Stimulated activated CD8-positive, alpha-beta memory T cell treated with anti-CD3 and anti-CD28 coated beads, Interleukin-15, amount 100 ng/mL, for 1 hour (primary cell): ENCODE measurements at regions not wholly inside any gene's neighbourhood (a gene's known extent, or its start where the extent isn't known, plus 50 kb on each side); places are given as distances from the start of the nearest gene placed in this dataset.
"Not testable (repeated sequence)": the region's sequence is repeated elsewhere in the genome, so short reads cannot be mapped to it uniquely, and the experiment has no call there.

Experiments
- DNase-seq: peaks from one replicate; pipeline ENCODE4 v3.0.0-alpha.2; 2020; ENCODE audit warnings: low read depth

DNA sequence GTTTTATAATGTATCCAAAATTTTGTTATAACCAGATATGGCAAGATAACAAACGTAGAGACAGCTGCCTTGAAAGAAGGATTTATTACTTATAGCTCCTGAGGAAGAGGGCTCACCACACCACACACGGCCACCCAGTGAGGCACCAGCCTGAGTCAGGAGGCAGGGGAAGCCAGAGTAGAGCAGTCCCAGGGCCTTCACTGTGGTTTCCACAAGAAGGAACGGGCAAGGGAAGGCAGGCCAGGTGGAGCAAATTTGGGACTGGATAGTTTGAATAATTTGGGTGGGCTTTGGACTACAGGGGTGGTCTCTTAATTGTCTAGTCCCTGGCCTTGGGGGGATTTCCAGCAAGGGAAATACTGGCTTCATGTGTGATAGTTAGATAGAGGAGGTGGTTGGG is 72.5 kb downstream of the RRAGC start:
- no peak for DNase-seq

DNA sequence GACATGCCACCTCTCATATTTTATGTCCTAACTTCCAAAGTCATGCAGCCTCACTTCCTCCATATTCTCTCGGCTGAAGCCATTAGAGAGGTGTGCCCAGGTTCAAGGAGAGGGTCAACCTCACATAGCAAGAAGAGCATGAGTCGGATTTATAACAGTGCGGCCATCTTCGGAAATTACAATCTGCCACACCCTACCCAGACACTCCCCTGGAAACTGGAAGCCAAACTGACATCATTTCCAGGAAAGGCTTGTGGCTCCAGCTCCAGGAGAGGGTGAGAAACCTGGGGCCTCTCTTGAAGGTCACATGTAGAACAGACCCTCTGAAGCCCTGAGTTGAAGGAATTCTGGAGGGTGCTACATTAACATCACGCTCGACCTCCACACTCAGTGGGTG is 73.5 kb downstream of the RRAGC start:
- DNase-seq: no peak

DNA sequence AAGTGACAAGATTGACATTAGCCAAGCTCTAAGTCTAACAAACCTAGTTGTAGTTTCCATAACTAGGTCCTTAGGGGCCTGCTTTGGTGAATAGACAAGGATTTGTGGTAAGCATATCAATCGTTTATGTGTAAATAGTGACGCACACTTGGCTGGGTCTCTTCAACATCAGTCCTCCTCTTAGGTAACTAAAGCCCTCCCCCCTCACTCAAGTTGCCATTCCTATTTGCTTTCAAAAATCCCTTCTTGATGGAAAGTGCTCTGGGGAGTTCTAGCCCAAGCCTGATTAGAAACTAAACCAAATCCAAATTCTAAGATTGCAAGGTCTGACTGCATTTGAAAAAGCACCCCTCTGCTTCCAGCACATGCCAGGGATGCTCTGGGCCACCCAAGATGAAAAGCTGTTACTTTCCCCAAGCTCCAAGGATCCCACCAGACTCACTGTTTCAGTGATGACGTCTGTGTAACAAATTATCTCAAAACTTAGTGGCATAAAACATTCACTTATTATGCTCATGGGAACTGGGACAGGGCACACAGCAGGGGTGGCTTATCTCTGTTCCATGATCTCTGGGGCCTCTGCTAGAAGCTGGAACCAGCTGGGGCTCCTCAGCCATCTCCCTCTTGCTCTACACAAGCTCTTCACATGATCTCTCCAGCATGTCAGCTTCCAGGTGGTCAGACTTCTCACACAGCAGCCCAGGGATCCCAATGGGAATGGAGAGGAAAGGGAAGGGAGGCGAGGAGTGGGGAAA is 74.1 kb downstream of the RRAGC start:
- DNase-seq: no peak

DNA sequence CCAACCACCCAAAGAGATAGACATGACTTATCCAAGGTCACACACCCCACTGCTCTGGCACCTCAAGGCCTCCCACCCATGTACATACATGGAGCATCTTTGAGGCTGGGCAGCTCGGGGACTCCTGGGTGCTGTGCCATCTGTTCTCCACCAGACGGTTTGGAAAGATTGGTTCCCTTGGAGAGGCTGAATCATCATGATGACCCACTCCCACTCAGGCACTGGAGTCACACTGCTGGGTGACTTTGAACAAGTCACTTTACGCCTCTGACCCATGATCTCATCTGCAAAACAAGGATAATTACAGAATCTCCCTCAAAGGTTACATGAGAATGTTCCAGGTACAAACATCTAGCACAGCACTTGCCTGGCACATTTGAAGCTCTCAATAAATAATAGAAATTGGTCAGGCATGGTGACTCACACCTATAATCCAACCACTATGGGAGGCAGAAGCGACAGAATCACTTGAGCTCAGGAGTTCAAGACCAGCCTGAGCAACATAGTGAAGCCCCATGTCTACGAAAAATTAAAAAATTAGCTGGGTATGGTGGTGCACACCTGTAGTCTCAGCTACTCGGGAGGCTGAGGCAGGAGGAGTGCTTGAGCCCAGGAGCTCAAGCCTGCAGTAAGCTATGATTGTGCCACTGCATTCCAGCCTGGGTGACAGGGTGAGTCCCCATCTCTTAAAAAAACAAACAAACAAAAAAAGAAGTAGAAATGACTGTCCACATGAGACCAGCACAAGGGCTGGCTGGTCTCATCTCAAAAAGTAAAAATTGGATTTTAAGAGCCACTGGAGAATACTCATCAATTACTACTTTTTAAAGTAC is 74.9 kb downstream of the RRAGC start:
- DNase-seq: no peak

DNA sequence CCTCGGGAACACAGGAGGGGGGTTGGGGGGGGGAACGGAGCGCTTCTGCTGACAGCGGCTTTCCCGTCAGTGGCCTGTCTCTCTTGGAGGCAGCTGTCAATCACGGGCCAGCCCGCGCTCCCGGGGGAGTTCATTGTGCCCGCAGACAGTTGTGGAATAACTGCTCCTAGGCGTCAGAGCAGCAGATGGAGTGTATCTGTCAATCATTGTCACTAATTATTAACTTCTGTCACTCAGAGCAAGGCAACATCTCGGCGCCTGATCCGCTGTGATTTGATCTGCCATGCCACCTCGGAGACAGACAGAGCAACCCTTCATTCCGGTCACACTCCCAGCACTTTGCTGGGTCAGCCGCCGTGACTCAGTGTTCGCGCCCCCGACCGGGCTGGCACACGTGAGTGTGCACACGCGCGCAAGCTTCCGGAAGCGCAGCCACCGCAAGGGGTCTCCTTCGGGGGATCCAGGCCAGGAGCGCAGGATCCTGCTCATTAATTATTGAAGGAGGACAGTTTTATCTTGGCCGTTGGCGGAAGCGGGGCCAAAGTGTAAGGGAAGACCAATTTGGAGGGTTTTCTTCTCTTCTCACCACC is 75.8 kb downstream of the RRAGC start:
- DNase-seq: no peak

DNA sequence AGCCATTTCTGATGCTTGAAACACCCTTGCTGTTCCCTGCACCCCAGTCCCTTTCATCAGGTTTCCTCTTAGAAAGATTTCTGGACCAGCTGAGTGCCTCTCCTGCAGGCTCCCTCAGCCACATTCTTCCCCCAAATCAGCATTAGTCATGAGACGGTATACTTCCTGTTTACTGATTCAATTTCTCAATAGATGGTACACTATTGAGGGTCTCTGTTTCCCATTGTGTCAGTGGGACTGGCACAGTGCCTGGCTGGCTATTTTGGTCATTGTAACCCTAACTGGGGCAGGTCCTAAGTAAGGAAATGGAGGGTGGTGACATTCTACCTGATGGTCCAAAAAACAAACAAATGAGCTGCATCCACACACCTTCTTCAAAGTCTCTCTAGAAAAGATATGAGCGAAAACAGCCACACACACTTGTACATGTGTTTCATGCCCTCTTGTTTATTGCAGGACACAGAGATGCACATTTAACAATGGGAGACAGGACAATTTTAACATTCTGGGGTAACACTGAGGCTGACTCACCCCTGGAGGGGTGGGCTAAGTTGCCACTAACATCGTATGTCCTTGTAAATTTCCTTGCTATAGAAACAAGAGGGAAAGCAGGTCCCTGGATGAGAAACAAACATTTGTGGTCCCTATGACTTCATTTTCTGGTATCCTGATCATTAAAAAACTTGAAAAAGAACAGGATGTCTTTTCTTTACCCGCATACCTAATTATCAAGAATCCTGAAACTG is 77.5 kb downstream of the RRAGC start:
- no peak for DNase-seq

DNA sequence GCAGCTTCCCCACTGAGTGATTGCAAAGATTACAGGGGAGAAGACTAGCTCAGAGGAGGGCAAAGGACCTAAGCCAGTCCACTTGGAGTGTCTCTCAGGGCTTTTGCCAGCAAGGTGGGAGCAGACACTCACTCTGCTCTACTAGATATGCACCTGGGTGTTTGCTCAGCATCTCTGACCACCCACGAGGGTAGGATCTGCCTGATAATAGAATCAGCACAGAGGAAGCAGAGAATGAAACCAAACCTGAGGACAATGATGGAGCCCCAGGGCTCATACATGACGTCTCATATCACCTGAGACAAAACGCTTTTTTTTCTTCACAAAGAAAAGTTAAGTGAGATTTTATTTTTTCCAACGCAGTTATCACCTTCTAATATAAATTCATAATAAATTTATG is 79.4 kb downstream of the RRAGC start:
- DNase-seq: no peak

DNA sequence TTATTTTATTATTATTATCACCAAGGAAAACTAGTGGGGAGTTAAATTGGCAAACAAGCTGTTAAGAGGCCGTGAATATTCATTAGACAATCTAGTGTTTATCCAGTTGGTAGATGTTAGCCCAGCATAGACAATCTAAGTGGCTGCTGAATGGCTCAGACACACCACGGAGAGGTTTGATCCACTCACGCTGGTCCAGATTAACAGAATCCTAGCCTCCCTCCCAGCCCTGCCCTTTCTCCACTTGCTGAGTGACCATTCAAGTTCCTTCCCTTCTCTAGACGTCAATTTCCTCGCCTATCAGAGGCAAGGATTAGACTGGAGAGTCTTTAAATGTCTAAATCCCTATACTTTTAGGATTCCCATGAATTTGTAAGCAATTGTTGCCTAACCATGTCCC is 80.1 kb downstream of the RRAGC start:
- no peak for DNase-seq

DNA sequence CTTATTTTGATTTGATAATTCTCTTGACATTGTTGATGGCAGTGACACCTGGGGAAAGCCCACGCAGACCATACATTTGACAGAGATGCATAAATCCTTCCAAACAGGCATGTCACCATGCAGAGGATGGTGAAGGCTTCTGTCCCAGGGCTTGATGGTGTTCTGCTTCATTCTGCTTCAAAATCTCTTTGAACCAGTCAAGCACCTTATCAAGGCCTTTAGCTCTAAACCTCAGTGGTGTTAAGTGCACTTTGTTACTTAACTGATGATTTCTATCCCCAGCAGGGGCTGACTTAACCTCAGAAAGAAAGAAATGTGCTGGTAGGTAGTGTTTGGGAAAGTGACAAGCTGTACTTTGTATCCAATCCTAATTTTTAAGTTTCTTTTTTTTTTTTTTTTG is 81.1 kb downstream of the RRAGC start:
- DNase-seq: no peak

DNA sequence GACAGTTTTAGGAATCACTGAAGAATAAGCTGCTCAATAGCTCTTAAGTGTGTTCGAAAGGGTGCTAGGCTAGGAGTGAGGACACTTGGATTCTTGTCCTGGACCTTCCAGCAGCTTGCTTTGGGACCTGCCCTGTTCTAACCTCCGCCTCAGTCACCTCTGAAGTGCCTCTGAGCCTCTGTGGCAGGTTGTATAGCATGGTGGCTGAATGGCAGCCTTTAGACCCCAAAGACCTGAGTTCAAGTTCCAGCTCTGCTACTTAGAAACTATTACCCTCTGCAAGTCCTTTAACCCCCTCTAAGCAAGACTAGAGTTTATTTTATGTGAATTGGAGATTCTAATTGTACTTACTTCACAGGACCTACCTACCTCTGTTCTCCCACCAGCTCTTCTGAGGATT is 81.5 kb downstream of the RRAGC start:
- DNase-seq: no peak

DNA sequence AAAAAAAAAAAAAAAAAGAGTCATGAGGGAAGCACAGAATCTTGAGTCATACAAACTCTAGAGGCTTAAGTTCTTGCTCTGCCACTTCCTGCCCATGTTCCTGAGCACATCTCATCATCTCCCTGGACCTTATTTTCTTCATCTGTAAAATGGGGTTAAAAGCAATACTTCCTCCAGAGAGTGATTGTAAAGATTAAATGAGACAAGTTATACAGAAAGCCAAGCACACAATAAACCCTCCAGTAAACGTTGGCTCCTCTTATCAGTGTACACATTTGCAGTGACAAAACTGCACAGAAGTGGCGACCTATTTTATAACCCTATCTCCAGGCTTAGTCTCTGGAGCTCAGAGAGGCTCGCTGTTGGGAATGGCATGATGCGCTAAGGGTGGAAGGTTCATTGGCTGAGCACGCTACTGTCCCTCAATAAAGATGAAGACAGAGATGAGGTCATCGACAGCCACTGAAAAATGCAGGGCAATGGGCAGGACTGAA is 82.1 kb downstream of the RRAGC start:
- no peak for DNase-seq

DNA sequence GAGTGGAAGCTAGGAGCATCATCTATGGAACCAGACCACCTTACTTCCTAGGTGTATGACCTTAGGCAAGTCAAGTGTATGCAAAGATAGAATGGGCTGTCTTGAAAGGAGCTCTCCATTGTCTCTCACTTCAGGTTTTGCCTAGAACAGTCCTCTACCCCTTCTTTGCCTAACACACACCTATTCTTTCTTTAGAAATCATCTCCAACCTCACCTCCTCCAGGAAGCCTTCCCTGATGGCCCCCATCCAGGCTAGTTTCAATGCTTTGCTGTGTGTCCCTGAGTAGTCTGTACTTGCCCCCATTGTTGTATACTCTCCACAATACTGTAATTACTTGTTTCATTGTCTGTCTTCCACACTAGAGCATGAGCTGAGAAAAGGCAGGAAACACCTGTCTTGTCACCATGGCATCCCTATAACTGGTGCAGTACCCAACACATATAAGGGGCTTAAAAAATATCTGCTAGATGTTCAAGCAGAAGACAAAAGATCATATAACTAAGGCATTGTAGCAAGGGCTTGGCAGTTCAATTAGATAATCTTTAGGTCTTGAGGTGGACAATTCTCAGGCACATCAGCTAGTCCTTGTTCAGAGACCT is 83.0 kb downstream of the RRAGC start:
- no peak for DNase-seq

DNA sequence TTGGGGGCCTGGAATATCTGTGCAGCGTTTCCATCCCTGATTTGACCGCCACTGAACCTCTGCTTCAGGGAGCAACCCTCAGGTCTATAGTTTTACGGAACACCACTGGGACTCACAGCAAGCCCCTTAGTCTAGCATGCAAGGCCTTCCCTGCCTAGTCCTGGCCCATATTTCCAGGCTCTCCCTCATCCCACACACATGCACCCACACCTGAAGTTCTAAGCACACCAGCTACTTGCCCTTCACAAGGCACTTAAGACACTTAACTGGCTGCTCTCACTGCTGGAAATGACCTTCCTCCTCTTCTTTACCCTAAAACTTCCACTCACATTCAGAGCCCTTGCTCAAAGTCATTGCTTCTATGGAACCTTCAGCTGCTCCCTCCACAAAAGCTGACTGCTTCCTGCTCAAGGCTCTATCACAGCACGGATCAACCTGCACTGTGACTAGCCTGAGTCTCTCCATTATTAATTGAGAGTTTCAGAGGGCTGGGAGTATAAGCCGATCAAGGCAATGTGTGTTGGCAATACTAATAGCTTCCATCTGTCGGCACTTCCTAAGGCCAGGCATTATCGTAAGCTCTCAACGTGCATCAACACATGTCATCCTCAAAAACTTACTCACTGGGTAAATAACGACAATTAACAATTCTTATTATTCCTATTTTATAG is 84.3 kb downstream of the RRAGC start:
- no peak for DNase-seq

DNA sequence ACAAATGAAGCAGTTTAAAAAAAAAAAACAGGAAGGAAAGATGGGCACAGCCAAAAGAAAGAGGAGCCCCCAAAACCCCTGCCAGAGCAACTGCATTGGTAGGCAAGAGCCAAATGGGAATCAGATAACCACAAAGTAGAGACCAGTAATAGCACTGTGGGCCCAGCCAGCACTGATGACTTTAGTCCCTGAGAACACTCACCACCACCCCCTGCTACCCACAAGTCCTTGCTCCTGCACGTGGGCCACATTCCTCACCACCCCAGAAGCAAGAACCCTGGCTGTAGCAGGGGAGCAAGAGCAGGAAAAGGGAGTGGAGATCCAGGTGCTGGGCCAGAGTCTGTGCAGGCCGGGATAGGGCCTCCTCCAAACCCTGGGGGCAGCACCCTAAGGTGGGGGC is 86.1 kb downstream of the RRAGC start:
- DNase-seq: no peak

DNA sequence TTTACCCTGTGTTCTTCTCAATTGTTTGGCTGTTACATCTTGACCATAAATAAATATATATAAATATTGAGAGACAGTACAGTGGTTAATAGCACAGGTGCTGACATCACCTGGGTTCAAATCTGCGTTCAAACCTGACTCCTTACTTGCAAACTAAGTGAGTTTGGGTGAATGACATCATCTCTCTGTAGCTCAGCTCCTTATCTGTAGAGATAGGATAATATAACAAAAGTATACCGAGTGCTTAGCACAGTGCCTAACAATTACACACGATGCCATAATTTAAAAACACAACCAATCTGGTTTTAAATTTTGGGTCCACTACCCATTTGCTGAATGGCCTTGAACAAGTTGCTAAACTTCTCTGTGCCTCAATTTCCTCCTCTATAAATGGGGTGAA is 86.6 kb downstream of the RRAGC start:
- DNase-seq: no peak

DNA sequence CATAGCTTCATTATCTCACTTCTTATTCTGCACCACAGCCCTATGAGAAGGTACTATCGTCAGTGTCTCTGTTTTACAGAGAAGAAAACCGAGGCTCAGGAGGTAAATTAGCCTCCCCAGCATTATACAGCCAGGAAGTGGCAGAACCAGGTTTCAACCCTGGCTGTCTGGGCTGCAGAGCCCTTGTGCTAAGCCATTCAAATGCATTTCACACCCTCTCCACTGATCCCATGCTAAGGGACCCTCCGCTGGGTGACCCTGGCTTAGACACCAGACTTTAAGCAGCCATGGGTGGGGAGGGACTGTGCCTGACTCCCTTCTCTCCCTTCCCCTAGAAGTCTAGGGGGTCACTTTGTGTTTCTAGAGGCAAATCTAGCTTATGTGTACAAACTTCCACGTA is 87.5 kb downstream of the RRAGC start:
- no peak for DNase-seq

DNA sequence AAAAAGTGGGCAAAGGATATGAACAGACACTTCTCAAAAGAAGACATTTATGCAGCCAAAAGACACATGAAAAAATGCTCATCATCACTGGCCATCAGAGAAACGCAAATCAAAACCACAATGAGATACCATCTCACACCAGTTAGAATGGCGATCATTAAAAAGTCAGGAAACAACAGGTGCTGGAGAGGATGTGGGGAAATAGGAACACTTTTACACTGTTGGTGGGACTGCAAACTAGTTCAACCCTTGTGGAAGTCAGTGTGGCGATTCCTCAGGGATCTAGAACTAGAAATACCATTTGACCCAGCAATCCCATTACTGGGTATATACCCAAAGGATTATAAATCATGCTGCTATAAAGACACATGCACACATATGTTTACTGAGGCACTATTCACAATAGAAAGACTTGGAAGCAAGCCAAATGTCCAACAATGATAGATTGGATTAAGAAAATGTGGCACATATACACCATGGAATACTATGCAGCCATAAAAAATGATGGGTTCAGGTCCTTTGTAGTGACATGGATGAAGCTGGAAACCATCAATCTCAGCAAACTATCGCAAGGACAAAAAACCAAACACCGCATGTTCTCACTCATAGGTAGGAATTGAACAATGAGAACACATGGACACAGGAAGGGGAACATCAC is 88.9 kb downstream of the RRAGC start:
- DNase-seq: not testable (repeated sequence)

DNA sequence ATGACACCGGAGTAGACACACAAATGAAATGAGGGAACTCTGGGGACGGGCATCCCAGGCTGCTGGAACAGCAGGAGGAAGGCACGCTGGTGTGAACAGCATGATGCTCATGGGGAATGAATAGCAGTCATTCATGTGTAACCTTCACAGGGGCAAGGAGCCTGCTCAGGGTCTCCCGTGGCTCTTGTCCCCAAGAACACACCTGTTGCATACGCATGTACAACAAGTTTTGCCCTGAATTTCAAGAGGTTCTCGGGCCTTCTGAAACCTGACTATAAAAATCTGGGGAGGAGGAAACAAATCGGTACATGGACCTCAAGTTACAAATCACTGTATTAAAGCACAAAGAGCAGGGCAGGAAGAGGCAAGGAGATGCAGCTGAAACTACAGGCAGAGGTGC is 93.4 kb downstream of the RRAGC start:
- DNase-seq: no peak

DNA sequence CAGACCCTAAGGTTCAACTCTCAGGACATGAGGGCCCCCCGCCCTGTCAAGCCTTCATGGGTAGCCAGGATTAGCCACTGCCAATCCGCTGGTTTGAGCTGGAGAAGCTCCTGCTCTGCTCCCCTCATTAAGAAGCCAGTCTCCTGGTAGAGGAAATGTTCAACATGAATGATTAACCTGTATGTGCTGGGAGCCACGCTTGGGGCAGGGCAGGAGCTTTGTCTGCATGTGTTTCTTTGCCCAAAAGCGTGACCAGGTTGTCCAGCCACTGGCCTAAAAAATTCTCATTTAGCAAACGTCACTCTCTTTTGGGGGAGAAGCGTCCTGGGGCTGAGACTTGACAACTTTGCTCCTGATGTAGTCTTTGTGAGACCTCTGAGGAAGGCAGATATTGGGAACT is 96.5 kb downstream of the RRAGC start:
- DNase-seq: no peak

DNA sequence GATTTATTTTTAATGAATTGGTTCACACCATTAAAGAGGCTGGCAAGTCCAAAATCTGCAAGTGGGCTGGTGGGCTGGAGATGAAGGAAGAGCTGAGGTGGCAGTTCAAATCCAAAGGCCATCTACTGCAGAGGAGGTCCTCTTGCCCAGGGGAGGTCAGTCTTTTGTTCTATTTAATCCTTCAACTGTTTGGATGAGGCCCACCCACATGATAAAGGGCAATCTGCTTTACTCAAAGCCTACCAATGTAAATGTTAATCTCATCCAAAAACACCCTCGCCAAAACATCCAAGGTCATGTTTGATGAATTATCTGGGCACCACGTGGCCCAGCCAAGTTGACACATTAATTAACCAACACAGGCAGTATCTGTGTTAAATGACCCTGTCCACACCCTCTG is 99.0 kb downstream of the RRAGC start:
- DNase-seq: no peak

DNA sequence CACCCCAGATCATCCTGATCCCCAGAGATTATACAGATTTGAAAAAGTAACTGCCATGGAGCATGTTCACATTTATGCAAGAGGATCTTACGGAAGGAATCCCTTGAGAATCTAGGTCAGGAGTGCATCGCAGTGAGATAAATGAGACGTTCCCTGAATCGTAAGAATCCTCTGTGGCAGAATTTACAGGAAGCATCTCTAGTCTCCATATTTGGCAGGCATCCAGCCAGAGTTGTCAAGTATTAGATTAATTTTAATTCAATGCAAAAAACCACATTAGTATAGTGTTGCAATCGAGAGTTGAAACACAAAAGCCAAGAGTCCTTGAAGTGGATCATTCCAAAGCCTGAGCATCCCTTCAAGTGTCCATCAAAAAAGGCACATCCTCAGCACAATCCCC is 100.8 kb downstream of the RRAGC start:
- DNase-seq: no peak
